ENCODE measurements at regions not wholly inside any gene's neighbourhood (a gene's known extent, or its start where the extent isn't known, plus 50 kb on each side); places are given as distances from the start of the nearest gene placed in this dataset.

GRCh38 chr3:66692042-66692765 lies 191.4 kb upstream of the LRIG1 start:
- no peak for TF ChIP-seq CTCF (IDR thresholded peaks at IDR 0.05)
- no peak for TF ChIP-seq EZH2 (IDR thresholded peaks at IDR 0.05)

All from neural progenitor cell (in vitro differentiated cells).